Rectal smooth muscle tissue (tissue), 1 donor: ENCODE measurements at regions not wholly inside any gene's neighbourhood (a gene's known extent, or its start where the extent isn't known, plus 50 kb on each side); places are given as distances from the start of the nearest gene placed in this dataset.

ENCODE experiments used
- H3K27ac ChIP-seq: one replicate; pipeline ENCODE4 v1.7.0; 2013; ENCODE audit warnings: low read depth, low read length, inconsistent platforms
- H3K27me3 ChIP-seq: one replicate; pipeline ENCODE4 v1.7.0; 2013; ENCODE audit warnings: low read length; ENCODE audit not compliant: control insufficient read depth, insufficient read depth
- H3K36me3 ChIP-seq: one replicate; pipeline ENCODE4 v1.7.0; 2013; ENCODE audit warnings: low read length; ENCODE audit not compliant: control insufficient read depth, insufficient read depth
- H3K4me1 ChIP-seq: one replicate; pipeline ENCODE4 v1.7.0; 2013; ENCODE audit warnings: low read length; ENCODE audit not compliant: control insufficient read depth, insufficient read depth
- H3K4me3 ChIP-seq: one replicate; pipeline ENCODE4 v1.7.0; 2013; ENCODE audit warnings: low read length
- H3K9ac ChIP-seq: one replicate; pipeline ENCODE4 v1.7.0; 2013; ENCODE audit warnings: low read length

DNA sequence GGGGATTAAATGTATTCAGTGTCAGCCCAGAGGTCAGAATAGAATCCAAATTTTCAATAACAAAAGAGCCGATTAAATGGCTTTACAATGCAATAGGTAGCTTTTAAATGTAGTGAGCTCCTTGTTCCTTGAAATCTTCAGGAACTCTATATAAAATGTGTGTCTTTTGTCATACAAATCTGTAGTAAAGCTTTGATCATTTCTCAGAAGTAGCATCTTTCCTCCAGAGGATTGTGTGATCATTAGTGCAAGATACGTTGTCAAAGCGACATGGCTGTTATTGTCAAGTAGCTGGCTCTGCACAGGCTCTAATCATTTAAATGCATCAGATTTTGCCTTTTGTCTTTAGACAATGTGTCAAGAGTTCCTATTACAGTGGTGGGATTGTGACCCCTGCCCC, 116.1 kb upstream of the NAMPT start:
- Histone ChIP-seq H3K27ac (no peak overlapping the region), H3K4me1 (no peaks in the 10 kb centered on the region), H3K9ac (no peak overlapping the region), H3K27me3 (no peaks in the 10 kb centered on the region), H3K36me3 (no peaks in the 10 kb centered on the region), H3K4me3 (no peak overlapping the region)

DNA sequence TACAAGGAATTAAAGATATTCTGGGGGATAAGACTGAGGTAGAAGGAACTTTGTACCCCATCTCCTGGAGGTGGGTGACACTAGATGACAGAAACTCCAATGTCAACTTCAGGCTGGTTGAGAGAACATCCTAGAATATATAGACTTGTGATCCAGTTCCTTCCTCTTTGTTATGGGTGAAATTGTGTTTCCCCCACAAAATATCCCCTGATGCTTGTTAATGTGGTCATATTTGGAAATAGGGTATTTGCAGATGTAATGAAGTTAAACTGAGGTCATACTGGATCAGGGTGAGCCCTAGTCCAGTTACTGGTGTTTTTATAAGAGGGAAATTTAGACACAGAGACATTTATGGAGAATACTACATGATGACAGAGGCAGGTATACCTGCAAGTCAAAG, 114.0 kb upstream of the NAMPT start:
- Histone ChIP-seq H3K27me3 (no peaks in the 10 kb centered on the region), H3K27ac (no peak overlapping the region), H3K4me3 (no peak overlapping the region), H3K4me1 (no peaks in the 10 kb centered on the region), H3K9ac (no peak overlapping the region), H3K36me3 (no peaks in the 10 kb centered on the region)

DNA sequence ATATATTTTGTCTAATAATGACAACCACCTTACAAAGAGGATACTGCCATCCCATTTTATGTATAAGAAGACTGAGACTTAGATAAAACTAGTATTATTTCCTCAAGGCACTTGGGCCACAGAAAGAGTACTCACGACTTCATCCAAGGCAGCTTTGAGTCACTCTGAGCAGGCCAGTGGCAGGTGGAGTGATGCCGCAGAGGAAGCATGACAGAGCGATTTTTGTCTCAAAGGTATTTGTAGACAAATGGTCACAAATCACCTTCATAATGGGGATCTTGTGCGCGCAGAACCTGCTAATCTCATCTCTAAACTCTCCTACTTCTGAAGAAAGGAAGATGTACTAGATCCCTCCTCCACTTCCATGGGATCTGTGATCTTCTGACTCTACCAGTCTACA, 113.2 kb upstream of the NAMPT start:
- Histone ChIP-seq H3K9ac (no peak overlapping the region), H3K27ac (no peak overlapping the region), H3K4me3 (no peak overlapping the region), H3K4me1 (no peaks in the 10 kb centered on the region), H3K36me3 (no peaks in the 10 kb centered on the region), H3K27me3 (no peaks in the 10 kb centered on the region)

DNA sequence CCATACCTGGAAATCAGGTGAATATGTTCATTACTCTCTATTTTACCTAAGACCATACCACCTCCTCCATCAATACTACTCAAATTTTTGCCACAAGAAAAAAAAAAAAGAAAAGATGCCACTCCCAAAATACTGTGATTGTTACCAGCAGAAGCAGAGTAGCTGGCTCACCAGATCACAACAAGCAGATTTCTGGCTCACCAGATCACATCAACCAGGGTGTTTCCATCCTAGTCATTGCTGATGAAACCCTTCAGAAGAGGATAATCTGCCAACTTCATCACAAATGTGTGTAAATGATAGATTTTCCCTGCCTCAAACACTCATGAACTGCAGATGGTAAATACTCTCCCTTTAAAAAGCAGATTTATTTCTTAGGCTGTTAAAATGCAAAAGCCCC, 109.7 kb upstream of the NAMPT start:
- no peak overlapping the region for H3K9ac ChIP-seq
- H3K27me3 ChIP-seq: no peaks in the 10 kb centered on the region
- no peaks in the 10 kb centered on the region for H3K4me1 ChIP-seq
- no peak overlapping the region for H3K4me3 ChIP-seq
- H3K27ac ChIP-seq: no peak overlapping the region
- no peaks in the 10 kb centered on the region for H3K36me3 ChIP-seq

DNA sequence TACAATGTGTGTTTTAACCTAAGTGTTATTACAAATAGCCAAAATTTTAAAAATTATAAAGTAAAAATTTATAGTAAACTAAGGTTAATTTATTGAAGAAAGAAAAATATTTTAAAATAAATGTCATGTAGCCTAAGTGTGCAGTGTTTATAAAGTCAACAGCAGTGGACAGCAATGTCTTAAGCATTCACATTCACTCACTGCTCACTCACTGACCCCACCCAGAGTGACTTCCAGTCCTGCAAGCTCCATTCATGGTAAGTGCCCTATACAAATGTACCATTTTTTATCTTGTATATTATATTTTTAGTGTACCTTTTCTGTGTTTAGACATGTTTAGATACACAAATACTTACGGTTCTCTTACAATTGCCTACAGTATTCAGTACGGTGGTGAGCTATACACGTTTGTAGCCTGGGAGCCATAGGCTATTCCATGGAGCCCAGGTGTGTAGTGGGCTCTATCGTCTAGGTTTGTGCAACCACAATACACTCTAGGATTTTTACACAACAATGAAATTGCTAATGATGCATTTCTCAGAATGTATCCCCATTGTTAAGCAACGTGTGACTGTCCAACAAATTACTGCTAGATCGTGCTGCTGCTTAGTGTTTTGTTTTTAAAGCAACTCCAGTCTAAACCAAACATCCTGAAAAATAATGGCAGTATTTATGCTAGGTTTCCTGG, 108.9 kb upstream of the NAMPT start:
- no peaks in the 10 kb centered on the region for H3K4me1 ChIP-seq
- H3K27ac ChIP-seq: no peak overlapping the region
- H3K4me3 ChIP-seq: no peak overlapping the region
- H3K9ac ChIP-seq: no peak overlapping the region
- no peaks in the 10 kb centered on the region for H3K27me3 ChIP-seq
- H3K36me3 ChIP-seq: no peaks in the 10 kb centered on the region

DNA sequence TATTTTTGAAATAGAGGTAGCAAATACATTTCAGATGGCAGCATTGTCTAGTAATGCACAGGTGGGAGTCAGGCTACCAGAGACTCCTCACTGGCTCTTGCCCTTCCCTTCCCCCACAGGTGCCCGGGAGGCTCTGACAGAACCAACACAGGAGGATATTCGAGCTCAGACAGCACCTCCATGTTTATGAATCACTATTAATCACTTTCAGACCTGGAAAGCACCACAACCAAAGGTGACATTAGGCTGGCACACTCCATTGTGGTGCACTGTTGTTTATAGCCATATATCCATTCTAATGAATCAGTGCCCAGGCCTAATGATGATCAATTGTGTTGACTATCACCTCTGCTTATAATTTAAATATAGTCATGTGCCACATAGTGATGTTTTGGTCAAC, 107.8 kb upstream of the NAMPT start:
- Histone ChIP-seq H3K4me3 (no peak overlapping the region), H3K27me3 (no peaks in the 10 kb centered on the region), H3K4me1 (no peaks in the 10 kb centered on the region), H3K27ac (no peak overlapping the region), H3K9ac (no peak overlapping the region), H3K36me3 (no peaks in the 10 kb centered on the region)

DNA sequence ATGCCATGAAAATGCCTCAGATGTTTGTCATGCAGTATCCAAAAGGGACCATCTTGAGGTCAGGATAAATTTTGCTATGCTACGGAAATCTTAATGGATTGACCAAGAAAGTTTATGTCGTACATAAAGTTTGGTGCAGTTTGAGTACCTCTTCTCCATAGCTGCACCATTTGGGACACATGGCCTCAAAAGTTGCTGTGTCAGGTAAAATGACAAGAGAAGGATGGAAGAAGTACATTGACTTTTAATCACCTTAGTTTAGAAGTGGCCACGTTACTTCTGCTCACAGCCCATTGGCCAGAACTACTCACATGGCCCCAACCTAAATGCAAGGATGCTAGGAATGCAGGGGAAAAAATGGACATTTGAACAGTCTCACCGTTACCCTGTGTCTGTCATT, 107.4 kb upstream of the NAMPT start:
- H3K36me3 ChIP-seq: no peaks in the 10 kb centered on the region
- H3K4me1 ChIP-seq: no peaks in the 10 kb centered on the region
- H3K9ac ChIP-seq: no peak overlapping the region
- H3K4me3 ChIP-seq: no peak overlapping the region
- H3K27ac ChIP-seq: no peak overlapping the region
- H3K27me3 ChIP-seq: no peaks in the 10 kb centered on the region

DNA sequence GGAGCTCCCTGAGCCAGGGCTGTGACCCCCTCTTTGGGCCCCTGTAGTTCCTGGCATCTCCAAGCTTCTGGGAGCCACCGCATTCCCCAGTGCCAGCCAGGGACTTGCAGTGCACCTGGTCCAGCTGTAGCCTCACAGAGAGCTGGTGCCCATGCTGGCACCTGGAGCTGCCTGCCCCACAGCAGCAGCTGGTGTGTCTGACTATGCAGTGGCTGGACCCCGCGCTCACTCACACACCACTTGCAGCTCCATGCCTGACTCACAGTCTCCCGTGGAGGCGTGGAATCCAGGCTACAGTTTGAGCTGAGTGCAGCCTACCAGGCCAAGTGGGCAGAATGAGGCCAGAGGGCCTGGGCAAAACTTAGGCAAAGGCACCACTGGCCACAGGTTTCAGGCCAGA, 102.2 kb upstream of the NAMPT start:
- H3K27ac ChIP-seq: no peak overlapping the region
- no peaks in the 10 kb centered on the region for H3K27me3 ChIP-seq
- no peaks in the 10 kb centered on the region for H3K36me3 ChIP-seq
- no peak overlapping the region for H3K4me3 ChIP-seq
- H3K9ac ChIP-seq: no peak overlapping the region
- H3K4me1 ChIP-seq: no peaks in the 10 kb centered on the region

DNA sequence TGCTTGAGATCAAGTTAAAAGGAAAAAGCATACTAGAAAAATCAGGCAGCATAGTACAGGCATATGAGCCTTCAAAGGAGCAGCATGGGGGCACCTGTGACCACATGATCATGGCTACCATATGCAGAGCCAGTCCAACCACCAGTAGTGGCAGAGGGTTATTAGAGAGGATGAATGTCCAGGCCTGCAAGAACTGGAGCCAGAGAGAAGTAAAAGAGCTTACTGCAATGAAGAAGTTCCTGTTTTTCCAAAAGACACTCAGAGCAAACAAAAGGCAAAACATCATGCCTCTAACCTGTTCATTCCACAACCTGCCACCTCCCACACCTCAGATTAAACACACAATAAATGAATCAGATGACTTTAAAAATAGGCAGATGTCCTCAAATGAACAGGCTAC, 99.6 kb upstream of the NAMPT start:
- Histone ChIP-seq H3K4me1 (no peaks in the 10 kb centered on the region), H3K9ac (no peak overlapping the region), H3K27ac (no peak overlapping the region), H3K36me3 (no peaks in the 10 kb centered on the region), H3K27me3 (no peaks in the 10 kb centered on the region), H3K4me3 (no peak overlapping the region)

DNA sequence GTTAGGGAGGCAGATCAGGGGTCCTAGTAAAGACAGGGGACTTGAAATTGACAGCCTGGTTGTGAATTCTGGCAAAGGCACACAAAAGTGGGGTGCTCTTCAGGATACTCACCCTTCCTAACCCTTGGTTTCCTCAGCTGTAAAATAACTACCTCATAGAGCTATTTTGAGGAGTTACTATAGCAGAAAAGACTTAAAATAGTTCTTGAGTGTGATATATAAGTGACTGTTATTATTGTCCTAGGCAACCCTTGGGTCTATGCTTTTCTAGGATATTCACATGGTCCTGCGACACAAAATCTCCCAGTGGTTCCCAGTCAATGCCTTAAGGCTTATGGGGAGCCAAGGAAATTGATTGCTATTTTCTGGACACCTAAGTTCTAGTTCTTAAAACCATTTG, 98.1 kb upstream of the NAMPT start:
- Histone ChIP-seq H3K4me1 (no peaks in the 10 kb centered on the region), H3K27ac (no peak overlapping the region), H3K36me3 (no peaks in the 10 kb centered on the region), H3K4me3 (no peak overlapping the region), H3K27me3 (no peaks in the 10 kb centered on the region), H3K9ac (no peak overlapping the region)

DNA sequence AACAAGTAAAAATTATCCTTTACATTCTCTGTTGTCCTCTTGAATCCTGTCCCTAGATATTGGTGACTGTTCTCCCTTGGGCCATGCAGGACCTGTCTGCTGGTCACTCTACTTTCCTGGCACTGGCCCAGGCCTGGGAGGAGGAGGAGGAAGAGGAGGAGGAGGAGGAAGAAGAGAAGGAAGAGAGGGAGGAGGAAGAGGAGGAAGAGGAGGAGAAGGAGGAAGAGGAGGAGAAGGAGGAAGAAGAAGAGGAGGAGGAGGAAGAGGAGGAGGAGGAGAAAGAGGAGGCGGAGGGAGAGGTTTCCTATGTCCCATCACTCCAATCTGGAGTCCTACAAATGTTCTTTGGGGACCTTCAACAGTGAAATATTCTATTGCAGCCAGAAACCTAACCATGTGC, 97.3 kb upstream of the NAMPT start:
- Histone ChIP-seq H3K4me1 (no peaks in the 10 kb centered on the region), H3K4me3 (no peak overlapping the region), H3K9ac (no peak overlapping the region), H3K36me3 (no peaks in the 10 kb centered on the region), H3K27me3 (no peaks in the 10 kb centered on the region), H3K27ac (no peak overlapping the region)

DNA sequence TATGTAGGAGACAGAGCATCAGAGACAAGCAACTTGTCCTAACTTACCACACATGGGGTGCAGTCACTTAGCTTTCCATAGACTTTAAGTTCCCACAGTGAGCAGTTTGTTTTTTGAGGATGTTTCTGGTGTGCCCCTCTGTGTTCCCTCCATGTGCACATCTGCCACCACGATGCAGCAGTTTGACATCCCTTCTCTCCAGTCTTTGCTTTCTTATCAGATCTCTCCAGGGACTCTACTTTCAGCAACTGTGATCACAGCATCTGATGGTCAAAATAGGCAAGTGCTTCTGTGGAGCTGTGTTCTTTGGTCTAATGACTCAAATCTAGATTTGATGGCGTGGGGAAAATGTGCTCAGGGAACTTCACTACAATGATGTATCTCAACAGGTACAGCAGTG, 96.5 kb upstream of the NAMPT start:
- no peak overlapping the region for H3K4me3 ChIP-seq
- H3K4me1 ChIP-seq: no peaks in the 10 kb centered on the region
- H3K36me3 ChIP-seq: no peaks in the 10 kb centered on the region
- no peaks in the 10 kb centered on the region for H3K27me3 ChIP-seq
- no peak overlapping the region for H3K27ac ChIP-seq
- no peak overlapping the region for H3K9ac ChIP-seq

DNA sequence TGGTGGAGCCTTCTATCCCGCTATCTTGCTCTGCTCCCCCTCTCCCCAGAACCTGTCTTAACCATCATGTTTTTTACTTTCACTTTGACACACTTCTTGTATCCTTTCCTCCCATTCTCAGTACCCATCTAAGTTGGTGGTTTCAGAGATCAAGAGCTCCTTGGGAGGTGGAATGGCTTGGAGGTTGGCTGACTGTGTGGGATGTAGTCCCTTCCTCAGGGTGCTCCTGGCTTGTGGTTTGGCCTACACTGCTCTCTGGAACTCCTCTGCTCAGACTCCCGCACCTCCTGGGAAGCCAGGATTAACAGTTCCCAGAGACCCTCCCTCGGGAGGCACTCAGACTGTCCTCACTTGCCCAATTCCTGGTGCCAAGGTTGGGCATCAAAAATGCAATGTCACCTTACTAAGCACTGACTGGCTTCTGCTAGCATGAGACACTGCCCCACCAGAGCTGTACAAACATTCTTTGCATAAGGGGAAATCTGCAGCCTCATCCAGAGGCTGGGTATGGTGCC, 93.1 kb upstream of the NAMPT start:
- Histone ChIP-seq H3K27me3 (no peaks in the 10 kb centered on the region), H3K36me3 (no peaks in the 10 kb centered on the region)

More for the DNA sequence above, 93.1 kb upstream of the NAMPT start:
- Histone ChIP-seq H3K9ac (no peak overlapping the region), H3K4me1 (no peaks in the 10 kb centered on the region), H3K4me3 (no peak overlapping the region), H3K27ac (no peak overlapping the region)
